A673 (cell line): ENCODE measurements at regions not wholly inside any gene's neighbourhood (a gene's known extent, or its start where the extent isn't known, plus 50 kb on each side); places are given as distances from the start of the nearest gene placed in this dataset.

Source experiments
- BruUV-seq: library from RNA; stranded (reverse); fragments of 400-500 nt; replicated peaks from 2 replicates; lab custom pipeline; 2021; lab: Mats Ljungman, UMichigan
- CTCF ChIA-PET: fragments of 300-600 bp; sonication (Branson Sonifier 250); formaldehyde crosslinking; loops from one replicate; lab custom pipeline; 2022; ENCODE audit warnings: antibody characterized with exemption; lab: Charles Lee
- POLR2A ChIA-PET: fragments of 300-600 bp; sonication (Branson Sonifier 250); formaldehyde crosslinking; loops from one replicate; lab custom pipeline; 2022; ENCODE audit warnings: antibody characterized with exemption; ENCODE audit not compliant: low non-redundant PET; lab: Charles Lee
- DNase-seq: peaks from one replicate; pipeline ENCODE4 v3.0.0-alpha.2; 2015; ENCODE audit warnings: low spot score
- H3K27ac ChIP-seq: fragments of 200-600 bp; sonication (generic); 2 replicates; pipeline ENCODE4 v1.5.1; 2016; ENCODE audit warnings: mixed run types, low read depth, mild to moderate bottlenecking, mixed read lengths, antibody characterized with exemption, low read length; ENCODE audit not compliant: poor library complexity, severe bottlenecking
- H3K27me3 ChIP-seq: fragments of 200-600 bp; sonication (generic); replicated peaks from 2 replicates; pipeline ENCODE4 v1.6.1; 2017; ENCODE audit warnings: mixed run types, low read depth, mild to moderate bottlenecking, mixed read lengths, antibody characterized with exemption, low read length; ENCODE audit not compliant: insufficient read depth, poor library complexity
- H3K36me3 ChIP-seq: fragments of 200-600 bp; sonication (generic); 2 replicates; pipeline ENCODE4 v1.6.1; 2016; ENCODE audit warnings: mixed run types, mild to moderate bottlenecking, mixed read lengths, antibody characterized with exemption, low read length; ENCODE audit not compliant: insufficient read depth, poor library complexity, severe bottlenecking
- H3K4me1 ChIP-seq: fragments of 200-600 bp; sonication (generic); 2 replicates; pipeline ENCODE4 v1.6.1; 2017; ENCODE audit warnings: mixed run types, mild to moderate bottlenecking, mixed read lengths, antibody characterized with exemption, low read length; ENCODE audit not compliant: insufficient read depth, poor library complexity, severe bottlenecking
- H3K4me3 ChIP-seq: fragments of 200-600 bp; sonication (generic); 2 replicates; pipeline ENCODE4 v1.5.1; 2016; ENCODE audit warnings: low read depth, mixed run types, mild to moderate bottlenecking, mixed read lengths, low read length; ENCODE audit not compliant: poor library complexity, severe bottlenecking
- H3K9me3 ChIP-seq: fragments of 200-600 bp; sonication (generic); 2 replicates; pipeline ENCODE4 v1.6.1; 2016; ENCODE audit warnings: mixed run types, low read depth, mild to moderate bottlenecking, mixed read lengths, antibody characterized with exemption, low read length; ENCODE audit not compliant: poor library complexity, severe bottlenecking
- EZH2 ChIP-seq: fragments of 200-600 bp; sonication (generic); IDR thresholded peaks from 2 replicates; pipeline ENCODE4 v1.6.1; 2017; ENCODE audit warnings: borderline replicate concordance, low read depth, mild to moderate bottlenecking, mixed read lengths, antibody characterized with exemption, low read length; ENCODE audit not compliant: poor library complexity, severe bottlenecking
- intact Hi-C: fragments of 100-400 bp; cut with micrococcal nuclease; formaldehyde crosslinking; loops from one replicate; pipeline ENCODE4 v1.10.0; 2022; ENCODE audit not compliant: unreplicated experiment
- TF ChIP-seq, protein P1 (sequence below): fragments of 300-800, 200-600 bp; sonication (generic); conservative IDR thresholded peaks from 2 replicates; pipeline ENCODE4 v1.5.1; 2017; ENCODE audit warnings: low read depth, mild to moderate bottlenecking, antibody characterized with exemption, low read length, moderate library complexity, mixed read lengths

- Histone ChIP-seq H3K9me3 (no peaks in the 10 kb centered on the region), H3K36me3 (no peaks in the 10 kb centered on the region), H3K4me3 (no peak overlapping the region), H3K27me3 (no peaks in the 10 kb centered on the region), H3K27ac (no peak overlapping the region), H3K4me1 (no peaks in the 10 kb centered on the region)
- no TSS peak for BruUV-seq
- ChIA-PET POLR2A (no interaction called here), CTCF (no interaction called here)
- DNase-seq: no peak
- intact Hi-C loops: no loop called here
- no peak for TF ChIP-seq EZH2
- TF ChIP-seq, protein P1, sequence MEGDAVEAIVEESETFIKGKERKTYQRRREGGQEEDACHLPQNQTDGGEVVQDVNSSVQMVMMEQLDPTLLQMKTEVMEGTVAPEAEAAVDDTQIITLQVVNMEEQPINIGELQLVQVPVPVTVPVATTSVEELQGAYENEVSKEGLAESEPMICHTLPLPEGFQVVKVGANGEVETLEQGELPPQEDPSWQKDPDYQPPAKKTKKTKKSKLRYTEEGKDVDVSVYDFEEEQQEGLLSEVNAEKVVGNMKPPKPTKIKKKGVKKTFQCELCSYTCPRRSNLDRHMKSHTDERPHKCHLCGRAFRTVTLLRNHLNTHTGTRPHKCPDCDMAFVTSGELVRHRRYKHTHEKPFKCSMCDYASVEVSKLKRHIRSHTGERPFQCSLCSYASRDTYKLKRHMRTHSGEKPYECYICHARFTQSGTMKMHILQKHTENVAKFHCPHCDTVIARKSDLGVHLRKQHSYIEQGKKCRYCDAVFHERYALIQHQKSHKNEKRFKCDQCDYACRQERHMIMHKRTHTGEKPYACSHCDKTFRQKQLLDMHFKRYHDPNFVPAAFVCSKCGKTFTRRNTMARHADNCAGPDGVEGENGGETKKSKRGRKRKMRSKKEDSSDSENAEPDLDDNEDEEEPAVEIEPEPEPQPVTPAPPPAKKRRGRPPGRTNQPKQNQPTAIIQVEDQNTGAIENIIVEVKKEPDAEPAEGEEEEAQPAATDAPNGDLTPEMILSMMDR: no peak
Measured at GRCh38 chr1:10856863-10857598, 60.6 kb upstream of the CASZ1 start.

GRCh38 chr1:10857687-10858086 lies 61.2 kb upstream of the CASZ1 start:
- Histone ChIP-seq H3K9me3 (no peaks in the 10 kb centered on the region), H3K4me3 (no peak overlapping the region), H3K4me1 (no peaks in the 10 kb centered on the region), H3K27ac (no peak overlapping the region), H3K36me3 (no peaks in the 10 kb centered on the region), H3K27me3 (no peaks in the 10 kb centered on the region)
- intact Hi-C loops: no loop called here
- DNase-seq: no peak
- ChIA-PET CTCF (no interaction called here), POLR2A (interaction anchor here (0.7 kb wide), 1 partner anchor 12 kb away, joined by 8 read pairs; no protein-coding TSS in a partner anchor)
- BruUV-seq: no TSS peak
- no peak for TF ChIP-seq EZH2
- TF ChIP-seq, protein P1: no peak

GRCh38 chr1:10860218-10860617 lies 63.8 kb upstream of the CASZ1 start:
- Histone ChIP-seq H3K36me3 (no peaks in the 10 kb centered on the region), H3K27me3 (no peaks in the 10 kb centered on the region), H3K4me3 (no peak overlapping the region), H3K9me3 (no peaks in the 10 kb centered on the region), H3K27ac (no peak overlapping the region), H3K4me1 (no peaks in the 10 kb centered on the region)
- ChIA-PET POLR2A (no interaction called here), CTCF (no interaction called here)
- no TSS peak for BruUV-seq
- intact Hi-C loops: no loop called here
- TF ChIP-seq, protein P1: no peak
- TF ChIP-seq EZH2: no peak
- DNase-seq: no peak
